Ectodermal cell (in vitro differentiated cells): ENCODE measurements at regions not wholly inside any gene's neighbourhood (a gene's known extent, or its start where the extent isn't known, plus 50 kb on each side); places are given as distances from the start of the nearest gene placed in this dataset.

Source experiments
- H3K27ac ChIP-seq: 2 replicates; pipeline ENCODE4 v1.7.0; 2013; ENCODE audit warnings: mild to moderate bottlenecking, low read depth, low read length; ENCODE audit not compliant: insufficient read depth, poor library complexity, severe bottlenecking
- H3K27me3 ChIP-seq: 2 replicates; pipeline ENCODE4 v1.7.0; 2013; ENCODE audit warnings: mild to moderate bottlenecking, low read length; ENCODE audit not compliant: insufficient read depth, control insufficient read depth, poor library complexity, severe bottlenecking
- H3K36me3 ChIP-seq: one replicate; pipeline ENCODE4 v1.7.0; 2013; ENCODE audit warnings: low read length; ENCODE audit not compliant: control insufficient read depth, insufficient read depth
- H3K4me1 ChIP-seq: one replicate; pipeline ENCODE4 v1.7.0; 2013; ENCODE audit warnings: low read length; ENCODE audit not compliant: control insufficient read depth, insufficient read depth
- H3K4me3 ChIP-seq: 2 replicates; pipeline ENCODE4 v1.7.0; 2013; ENCODE audit warnings: low read depth, low read length, control low read depth; ENCODE audit not compliant: insufficient read depth
- H3K9me3 ChIP-seq: 2 replicates; pipeline ENCODE4 v1.7.0; 2013; ENCODE audit warnings: mild to moderate bottlenecking, low read length, moderate library complexity; ENCODE audit not compliant: control insufficient read depth
- WGBS, 2 experiments: methylation state at CpG; one replicate each; pipeline ENCODE4 v1.1.7; 2013; ENCODE audit warnings: missing lambda C conversion rate in 2 of 2; 5-methylcytosine and 5-hydroxymethylcytosine counted together

DNA sequence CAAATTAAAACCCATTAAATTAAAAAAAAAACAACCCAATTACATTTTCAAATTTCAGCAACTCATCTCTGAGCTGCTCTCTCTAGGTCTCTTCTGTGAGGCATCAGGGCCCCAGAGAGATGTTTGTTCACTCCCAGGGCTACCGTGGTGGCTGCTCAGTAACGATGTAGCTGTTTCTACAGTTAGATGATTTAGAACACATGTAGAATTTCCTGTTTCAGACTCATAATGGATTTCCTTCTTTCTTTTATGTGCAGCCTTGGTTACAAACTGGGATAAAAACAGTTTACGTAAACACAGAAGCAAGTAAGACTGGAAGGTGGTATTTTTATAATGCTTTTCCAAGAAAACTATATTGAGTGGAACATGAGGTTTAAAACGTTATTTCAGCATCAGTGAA lies 116.1 kb upstream of the CCN2 start:
- no peaks in the 10 kb centered on the region for H3K4me1 ChIP-seq
- H3K36me3 ChIP-seq = no peaks in the 10 kb centered on the region
- H3K27me3 ChIP-seq = no peaks in the 10 kb centered on the region
- WGBS, 2 experiments = 95 to 96% methylated on average over 4 of the region's 4 CpGs
- H3K9me3 ChIP-seq = no peaks in the 10 kb centered on the region
- H3K4me3 ChIP-seq = no peak overlapping the region
- no peak overlapping the region for H3K27ac ChIP-seq

- Histone ChIP-seq H3K9me3 (no peaks in the 10 kb centered on the region), H3K27me3 (no peaks in the 10 kb centered on the region), H3K4me1 (no peaks in the 10 kb centered on the region), H3K27ac (no peak overlapping the region), H3K4me3 (no peak overlapping the region), H3K36me3 (no peaks in the 10 kb centered on the region)
- 92 to 100% methylated on average over 1 to 2 of the region's 2 CpGs for WGBS, 2 experiments
Measured at GRCh38 chr6:132065556-132065955, 114.4 kb upstream of the CCN2 start.

DNA sequence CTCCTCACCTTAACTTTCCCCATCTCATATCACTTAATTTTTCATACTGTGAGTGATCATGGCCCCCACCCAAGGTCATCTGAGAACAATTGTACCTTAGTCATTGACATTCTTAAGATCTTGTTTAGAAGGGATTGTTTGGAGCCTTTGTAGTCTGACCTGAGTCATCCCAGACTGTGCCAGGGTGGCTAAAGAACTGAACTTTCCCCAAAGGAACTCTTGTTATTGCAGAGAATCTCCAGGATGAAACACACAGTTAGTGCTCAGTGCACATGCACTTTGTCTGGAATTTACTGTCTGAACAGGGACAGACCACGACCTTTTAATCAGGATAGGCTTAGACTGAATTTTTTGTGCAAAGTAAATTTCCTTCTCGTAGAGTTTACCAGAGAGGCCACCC lies 112.6 kb upstream of the CCN2 start:
- no peak overlapping the region for H3K27ac ChIP-seq
- 85 to 89% methylated on average over 2 of the region's 2 CpGs for WGBS, 2 experiments
- no peaks in the 10 kb centered on the region for H3K27me3 ChIP-seq

GRCh38 chr6:132063204-132063603 lies 112.0 kb upstream of the CCN2 start:
- no peaks in the 10 kb centered on the region for H3K9me3 ChIP-seq
- H3K27ac ChIP-seq = no peak overlapping the region
- H3K4me1 ChIP-seq = no peaks in the 10 kb centered on the region
- H3K36me3 ChIP-seq = no peaks in the 10 kb centered on the region
- H3K4me3 ChIP-seq = no peak overlapping the region
- 93 to 96% methylated on average over 4 to 5 of the region's 5 CpGs for WGBS, 2 experiments
- no peaks in the 10 kb centered on the region for H3K27me3 ChIP-seq

More for the DNA sequence above, 112.6 kb upstream of the CCN2 start:
- no peak overlapping the region for H3K4me3 ChIP-seq
- no peaks in the 10 kb centered on the region for H3K4me1 ChIP-seq
- H3K9me3 ChIP-seq = no peaks in the 10 kb centered on the region
- H3K36me3 ChIP-seq = no peaks in the 10 kb centered on the region

DNA sequence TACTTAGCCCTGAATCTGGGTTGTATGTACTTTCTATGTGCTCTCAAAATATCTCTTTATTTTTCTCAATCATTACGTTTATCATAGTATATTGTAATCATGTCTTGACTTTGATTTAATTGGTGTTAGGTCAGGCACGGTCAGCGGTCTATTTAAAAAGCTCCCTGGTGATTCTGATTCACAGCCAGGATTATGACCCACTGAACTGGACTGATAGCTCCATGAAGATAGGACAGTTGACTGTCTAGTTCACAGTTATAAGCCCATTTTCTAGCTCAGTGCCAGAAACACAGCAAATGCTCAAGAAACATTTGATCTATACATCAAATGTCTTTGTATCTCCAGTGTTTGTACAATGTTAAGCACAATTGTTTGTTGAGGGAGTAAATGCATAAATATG lies 111.5 kb upstream of the CCN2 start:
- H3K4me1 ChIP-seq = no peaks in the 10 kb centered on the region
- 73 to 74% methylated on average over 2 to 3 of the region's 3 CpGs for WGBS, 2 experiments
- no peaks in the 10 kb centered on the region for H3K27me3 ChIP-seq
- no peaks in the 10 kb centered on the region for H3K36me3 ChIP-seq
- no peak overlapping the region for H3K4me3 ChIP-seq
- H3K9me3 ChIP-seq = no peaks in the 10 kb centered on the region
- H3K27ac ChIP-seq = no peak overlapping the region

DNA sequence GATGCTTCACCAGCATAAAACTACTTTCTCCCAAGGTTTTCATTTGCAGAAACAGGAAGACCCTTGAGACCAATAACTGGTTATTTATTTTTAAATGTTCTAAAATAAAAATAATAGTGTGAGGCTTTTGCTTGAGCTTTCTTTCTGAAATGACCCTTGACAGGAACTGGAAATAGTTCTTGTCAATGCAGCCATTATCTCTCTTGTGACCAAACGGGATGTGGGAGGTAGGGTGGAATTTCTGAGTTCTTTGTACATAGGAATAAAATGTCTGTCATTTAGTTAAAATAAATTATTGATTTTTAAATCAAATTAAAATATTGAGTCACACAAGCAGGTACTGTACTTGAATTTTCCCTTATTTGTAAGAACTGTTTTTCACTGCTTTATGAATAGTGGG lies 110.2 kb upstream of the CCN2 start:
- H3K27me3 ChIP-seq = no peaks in the 10 kb centered on the region
- no peak overlapping the region for H3K27ac ChIP-seq

DNA sequence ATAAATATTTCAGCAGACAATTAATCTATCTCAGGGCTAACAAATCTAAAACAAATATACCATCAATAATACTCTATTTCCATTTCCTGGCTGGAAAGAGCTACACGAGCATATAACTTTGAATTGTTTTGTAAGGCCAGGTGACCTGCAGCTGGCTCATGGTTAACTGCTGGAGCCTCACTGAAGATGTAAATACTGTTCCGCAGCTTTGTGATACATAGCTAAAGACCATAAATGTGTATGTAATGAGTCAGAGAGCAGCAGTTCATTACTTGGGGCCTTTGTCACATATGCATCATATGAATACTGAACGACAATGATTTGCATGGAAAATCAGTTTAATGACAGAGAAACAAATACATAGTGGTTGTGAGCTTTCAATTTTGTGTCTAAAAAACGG lies 109.4 kb upstream of the CCN2 start:
- H3K27me3 ChIP-seq = no peaks in the 10 kb centered on the region
- H3K4me1 ChIP-seq = no peaks in the 10 kb centered on the region
- WGBS, 2 experiments = 92 to 94% methylated on average over 4 of the region's 4 CpGs
- no peaks in the 10 kb centered on the region for H3K9me3 ChIP-seq
- H3K27ac ChIP-seq = no peak overlapping the region
- H3K36me3 ChIP-seq = no peaks in the 10 kb centered on the region
- H3K4me3 ChIP-seq = no peak overlapping the region

More for the DNA sequence above, 110.2 kb upstream of the CCN2 start:
- Histone ChIP-seq H3K4me1 (no peaks in the 10 kb centered on the region), H3K9me3 (no peaks in the 10 kb centered on the region), H3K4me3 (no peak overlapping the region), H3K36me3 (no peaks in the 10 kb centered on the region)
- 100% methylated on average over 1 of the region's 1 CpG for WGBS, 2 experiments

DNA sequence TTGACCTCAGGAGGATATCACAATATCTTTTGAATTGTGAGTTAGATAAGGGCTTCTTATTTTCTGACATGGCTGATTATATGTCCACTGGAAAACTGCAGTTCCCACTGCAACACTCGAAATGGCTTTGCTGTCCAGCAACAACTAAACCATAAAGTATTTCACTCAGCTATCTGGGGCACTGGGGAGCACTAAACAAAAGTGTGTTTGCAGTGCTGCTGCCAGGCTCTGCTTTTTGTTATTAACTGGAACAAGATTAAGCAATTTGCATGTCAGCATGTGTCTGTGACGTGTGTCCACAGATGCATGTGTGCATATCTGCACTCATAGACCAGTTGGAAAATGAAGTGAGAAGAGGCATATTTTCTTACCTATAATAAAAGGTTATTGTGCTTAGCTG lies 107.8 kb upstream of the CCN2 start:
- Histone ChIP-seq H3K27ac (no peak overlapping the region), H3K9me3 (no peaks in the 10 kb centered on the region), H3K4me1 (no peaks in the 10 kb centered on the region), H3K36me3 (no peaks in the 10 kb centered on the region), H3K4me3 (no peak overlapping the region), H3K27me3 (no peaks in the 10 kb centered on the region)
- 61 to 67% methylated on average over 2 of the region's 2 CpGs for WGBS, 2 experiments

DNA sequence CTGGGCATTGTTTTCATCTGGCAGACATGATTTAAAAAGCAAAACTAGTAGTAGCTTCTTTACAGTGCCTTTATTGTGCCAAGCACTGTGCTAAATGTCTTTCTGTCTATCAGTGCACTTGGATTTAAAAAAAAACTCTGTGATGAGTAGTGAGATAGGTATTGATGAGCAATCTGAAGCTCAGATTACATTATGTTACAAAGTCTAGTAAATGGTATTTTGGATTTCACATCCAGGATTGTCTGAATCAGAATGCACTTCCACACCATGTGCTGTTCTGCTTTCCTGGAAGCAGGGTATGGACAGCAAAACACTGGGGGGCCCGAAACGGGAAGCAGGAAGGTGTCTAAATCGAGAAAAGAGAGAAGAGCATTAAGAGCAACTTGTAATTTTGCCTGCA lies 103.4 kb upstream of the CCN2 start:
- Histone ChIP-seq H3K4me3 (no peak overlapping the region), H3K9me3 (no peaks in the 10 kb centered on the region), H3K36me3 (no peaks in the 10 kb centered on the region), H3K27me3 (no peaks in the 10 kb centered on the region), H3K27ac (no peak overlapping the region), H3K4me1 (no peaks in the 10 kb centered on the region)
- WGBS, 2 experiments = 73 to 84% methylated on average over 3 of the region's 3 CpGs

DNA sequence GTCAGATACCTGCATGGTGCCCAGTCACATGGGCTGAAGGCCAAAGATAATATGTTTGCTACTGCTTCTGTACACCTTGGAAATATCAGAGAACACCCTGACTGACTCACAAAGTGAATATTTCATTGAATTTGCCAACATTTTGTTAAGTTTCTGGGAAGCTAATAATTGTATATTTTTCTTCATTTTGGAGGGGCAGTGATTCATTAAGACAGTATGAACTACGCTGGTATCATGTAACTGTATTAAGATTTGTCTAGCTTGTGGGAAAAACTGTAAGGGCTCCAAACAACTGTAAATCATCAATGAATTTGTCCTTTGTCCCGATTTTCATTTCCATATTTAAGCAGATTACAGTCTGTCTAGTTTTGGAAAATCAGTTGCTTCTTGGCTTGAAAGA lies 102.3 kb upstream of the CCN2 start:
- H3K4me1 ChIP-seq = no peaks in the 10 kb centered on the region
- WGBS, 2 experiments = 89 to 90% methylated on average over 2 of the region's 2 CpGs
- no peak overlapping the region for H3K4me3 ChIP-seq
- H3K27ac ChIP-seq = no peak overlapping the region
- no peaks in the 10 kb centered on the region for H3K9me3 ChIP-seq
- no peaks in the 10 kb centered on the region for H3K36me3 ChIP-seq
- no peaks in the 10 kb centered on the region for H3K27me3 ChIP-seq

- Histone ChIP-seq H3K27me3 (no peaks in the 10 kb centered on the region), H3K36me3 (no peaks in the 10 kb centered on the region), H3K4me3 (no peak overlapping the region), H3K4me1 (no peaks in the 10 kb centered on the region), H3K9me3 (no peaks in the 10 kb centered on the region), H3K27ac (no peak overlapping the region)
- WGBS, 2 experiments = 88 to 92% methylated on average over 1 of the region's 1 CpG
Measured at GRCh38 chr6:132052096-132052495, 100.9 kb upstream of the CCN2 start.
